Stimulated activated CD4-positive, alpha-beta T cell treated with anti-CD3 and anti-CD28 coated beads, Interleukin-12 subunit alpha, Interleukin-12 subunit beta, amount 100 ng/mL, for 24 hours (primary cell): ENCODE measurements at regions not wholly inside any gene's neighbourhood (a gene's known extent, or its start where the extent isn't known, plus 50 kb on each side); places are given as distances from the start of the nearest gene placed in this dataset.

ENCODE experiments used
- DNase-seq, 2 experiments: peaks; one replicate each; pipeline ENCODE4 v3.0.0-alpha.2; 2020; ENCODE audit warnings: low read depth in 2 of 2

- DNase-seq = no peak
These were observed 182.4 kb upstream of the CXXC4 start for GRCh38 chr4:104677116-104677515.

- no peak for DNase-seq
These were observed 187.6 kb upstream of the CXXC4 start for GRCh38 chr4:104682311-104682710.

DNA sequence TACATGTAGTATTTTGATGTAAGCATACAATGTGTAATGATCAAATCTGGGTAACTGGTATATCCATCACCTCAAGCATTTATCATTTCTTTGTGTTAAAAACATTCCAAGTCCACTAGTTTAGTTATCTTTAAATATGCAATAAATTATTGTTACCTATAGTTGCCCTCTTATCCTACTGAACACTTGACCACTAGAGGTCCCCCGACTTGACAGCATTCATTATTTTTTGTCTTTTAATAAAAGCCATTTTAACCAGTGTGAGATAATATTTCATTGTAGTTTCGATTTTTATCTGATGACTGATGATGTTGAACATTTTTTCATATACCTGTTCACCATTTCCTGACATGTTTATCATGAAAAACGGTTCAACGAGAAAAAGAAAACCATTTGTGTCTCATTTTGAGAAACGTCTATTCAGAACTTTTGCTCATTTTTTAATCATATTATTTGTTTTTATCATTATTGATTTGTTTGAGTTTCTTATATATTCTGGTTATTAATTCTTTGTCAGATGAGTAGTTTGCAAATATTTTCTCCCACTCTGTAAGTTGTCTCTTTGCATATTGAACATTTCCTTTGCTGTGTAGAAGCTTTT lies 199.0 kb upstream of the CXXC4 start:
- no peak for DNase-seq

DNA sequence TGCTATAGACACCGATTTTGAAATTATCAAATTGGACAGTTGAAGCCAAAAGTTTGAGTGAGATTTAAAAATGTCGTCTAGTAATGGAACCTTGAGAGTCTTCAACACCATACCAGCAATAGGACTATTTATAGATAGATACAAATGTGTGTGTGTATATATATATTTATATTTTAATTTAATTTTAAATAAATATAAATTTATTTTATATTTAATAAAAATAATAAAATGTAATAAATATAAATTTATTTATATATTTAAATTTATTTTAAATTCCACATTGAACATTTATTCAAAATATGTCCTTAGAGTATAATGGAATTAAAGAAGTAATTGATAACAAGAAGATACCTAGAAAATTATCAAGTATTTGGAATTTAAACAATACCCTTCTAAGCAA lies 221.9 kb upstream of the CXXC4 start:
- DNase-seq = no peak

DNA sequence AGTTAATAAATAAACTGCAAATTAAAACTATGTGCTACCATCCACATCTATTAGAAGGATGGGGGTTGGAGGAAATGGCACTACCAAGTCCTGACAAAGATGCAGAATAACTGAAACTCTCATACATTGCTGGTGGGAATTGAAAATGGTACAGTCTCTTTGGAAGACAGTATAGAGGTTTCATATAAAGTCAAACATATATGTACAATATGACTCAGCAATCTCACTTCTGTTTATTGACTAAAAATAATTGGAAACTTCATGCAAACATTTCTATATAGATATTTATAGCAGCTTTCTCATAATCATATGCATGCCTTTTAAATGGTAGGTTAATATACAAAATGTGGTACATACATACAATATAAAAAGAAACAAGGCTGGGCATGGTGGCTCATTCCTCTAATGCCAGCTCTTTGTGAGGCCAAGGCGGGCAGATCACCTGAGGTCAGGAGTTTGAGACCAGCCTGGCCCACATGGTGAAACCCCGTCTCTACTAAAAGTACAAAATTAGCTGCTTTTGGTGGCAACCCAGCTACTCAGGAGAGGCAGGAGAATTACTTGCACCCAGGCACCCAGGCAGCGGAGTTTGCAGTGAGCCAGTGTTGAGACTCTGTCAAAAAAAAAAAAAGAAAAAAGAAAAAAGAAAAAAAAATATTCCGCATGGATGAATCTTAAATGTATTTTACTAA lies 225.0 kb upstream of the CXXC4 start:
- DNase-seq = no peak

DNA sequence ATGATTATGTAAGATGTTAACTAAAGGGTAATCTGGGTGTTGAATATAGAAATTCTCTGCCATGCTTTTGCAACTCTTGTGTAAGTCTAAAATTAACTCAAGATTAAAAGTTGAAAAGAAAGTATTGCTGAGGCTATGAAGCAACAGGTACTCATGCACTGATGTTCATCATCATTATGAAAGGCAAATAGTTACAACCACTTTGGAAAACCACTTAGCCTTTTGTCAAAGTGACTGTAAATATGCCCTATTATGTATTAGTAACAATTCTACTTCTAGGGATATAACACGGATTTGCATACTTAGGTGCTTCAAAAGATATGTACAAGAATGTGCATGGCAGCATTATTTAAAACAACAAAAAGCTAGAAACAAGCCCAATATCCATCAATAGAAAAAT lies 227.8 kb upstream of the CXXC4 start:
- no peak for DNase-seq

DNA sequence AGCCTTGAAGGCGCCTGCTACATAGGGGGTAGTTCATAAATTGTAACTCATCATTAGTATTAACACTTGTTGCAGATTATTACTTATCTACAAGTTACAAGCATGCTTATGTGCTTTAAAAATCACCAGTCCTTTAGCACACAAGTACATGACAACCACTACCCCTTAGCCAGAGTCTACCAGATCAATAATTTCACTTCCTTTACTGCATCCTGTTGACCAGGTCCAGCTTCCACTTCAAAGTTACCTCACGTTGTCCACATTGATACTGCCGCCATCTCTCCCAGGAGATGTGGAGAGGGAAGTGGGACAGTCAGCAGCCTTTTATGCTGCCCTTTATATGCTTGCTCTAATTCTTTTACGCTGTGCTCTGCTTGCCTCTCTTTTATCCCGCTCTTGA lies 231.3 kb upstream of the CXXC4 start:
- no peak for DNase-seq

DNA sequence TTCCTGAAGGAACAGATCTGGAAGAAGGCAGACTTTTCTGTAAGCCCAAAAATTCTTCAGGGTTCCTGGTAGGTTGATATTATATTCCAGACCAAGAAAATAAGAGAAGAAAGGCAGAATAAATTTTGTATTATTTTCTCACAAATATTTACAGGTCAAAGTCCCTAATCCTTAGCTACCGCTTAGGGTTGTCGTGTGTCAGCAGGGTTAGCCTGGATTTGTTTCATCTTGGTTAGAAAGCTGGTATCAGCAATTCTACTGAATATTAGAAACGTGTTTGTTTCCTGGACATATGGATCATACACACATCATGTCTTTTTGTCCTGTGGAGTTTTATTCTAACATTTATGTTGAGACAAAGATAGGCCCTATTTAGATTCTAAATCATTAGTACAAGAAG lies 232.9 kb upstream of the CXXC4 start:
- no peak for DNase-seq

- DNase-seq = no peak
These were observed 233.9 kb upstream of the CXXC4 start for GRCh38 chr4:104728380-104729122.

GRCh38 chr4:104732766-104733165 lies 238.1 kb upstream of the CXXC4 start:
- DNase-seq = no peak

DNA sequence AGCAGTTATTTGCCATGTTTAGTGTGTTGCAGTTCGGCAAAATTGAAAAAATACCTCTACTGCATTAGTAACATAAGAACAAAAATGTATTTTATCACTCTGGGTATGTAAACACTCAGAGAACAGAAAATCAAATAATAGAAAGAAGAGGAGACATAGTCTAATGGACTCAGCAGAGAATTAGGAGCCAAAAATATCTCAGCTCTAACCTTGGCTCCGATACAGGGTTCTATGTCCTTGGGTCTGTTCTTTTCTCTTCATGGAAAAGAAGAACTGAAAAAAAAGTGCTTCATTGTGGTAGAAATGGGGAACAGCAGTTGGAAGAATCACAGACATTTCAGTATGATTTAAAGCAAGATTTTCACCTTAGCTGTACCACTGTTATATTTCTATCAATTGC lies 240.5 kb upstream of the CXXC4 start:
- DNase-seq = no peak

- no peak for DNase-seq
These were observed 245.5 kb upstream of the CXXC4 start for GRCh38 chr4:104740161-104740560.

DNA sequence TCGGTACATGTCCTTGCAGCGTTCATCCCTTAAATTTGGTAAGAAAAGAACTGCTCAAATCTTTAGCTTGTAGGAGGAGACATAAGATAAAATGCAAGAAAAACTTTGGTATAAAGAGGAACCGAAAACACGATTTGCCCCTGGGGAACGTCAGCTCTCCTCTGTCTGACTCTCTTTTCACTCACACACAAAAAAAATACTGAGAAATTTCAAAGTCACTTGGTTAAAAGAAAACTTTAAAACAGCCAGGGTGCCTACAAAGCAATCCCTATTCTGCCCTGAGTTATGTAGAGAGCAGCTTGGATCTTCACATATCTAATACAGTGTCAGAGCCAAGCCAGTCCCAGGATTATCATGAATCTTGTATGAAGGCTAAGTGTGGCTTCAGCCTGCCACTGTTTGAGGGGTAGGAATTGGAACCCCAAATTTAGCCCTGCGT lies 248.5 kb upstream of the CXXC4 start:
- no peak for DNase-seq

- DNase-seq = no peak
These were observed 252.9 kb upstream of the CXXC4 start for GRCh38 chr4:104747635-104748034.

- DNase-seq = no peak
These were observed 254.4 kb upstream of the CXXC4 start for GRCh38 chr4:104749062-104749461.

DNA sequence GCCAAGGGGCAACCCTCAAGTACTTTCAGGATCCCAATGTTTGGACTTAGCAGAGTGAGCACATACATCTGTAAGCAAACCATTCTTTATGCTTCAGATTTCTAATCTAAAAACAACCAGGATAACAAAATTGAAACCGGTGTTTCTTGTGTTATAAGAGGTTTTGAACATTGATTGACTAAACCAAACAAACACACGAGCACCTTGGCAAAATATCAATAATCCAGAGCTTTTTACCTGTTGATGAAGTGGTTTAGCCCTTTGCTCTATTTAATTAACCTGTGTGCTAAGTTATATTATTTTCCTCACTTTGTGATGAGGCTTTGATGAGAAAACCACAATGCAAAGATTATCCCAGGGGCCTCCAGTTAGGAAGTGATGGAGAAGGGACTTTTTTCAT lies 255.3 kb upstream of the CXXC4 start:
- no peak for DNase-seq

- no peak for DNase-seq
These were observed 256.8 kb upstream of the CXXC4 start for GRCh38 chr4:104751468-104751867.

GRCh38 chr4:104752337-104752736 lies 257.6 kb upstream of the CXXC4 start:
- no peak for DNase-seq

GRCh38 chr4:104756837-104757236 lies 262.1 kb upstream of the CXXC4 start:
- DNase-seq = no peak

GRCh38 chr4:104758574-104758973 lies 263.9 kb upstream of the CXXC4 start:
- DNase-seq = no peak

GRCh38 chr4:104763554-104764222 lies 269.0 kb upstream of the CXXC4 start:
- no peak for DNase-seq

- no peak for DNase-seq
These were observed 272.0 kb upstream of the CXXC4 start for GRCh38 chr4:104766676-104767075.

- no peak for DNase-seq
These were observed 278.2 kb upstream of the CXXC4 start for GRCh38 chr4:104772849-104773248.
